ENCODE measurements at regions not wholly inside any gene's neighbourhood (a gene's known extent, or its start where the extent isn't known, plus 50 kb on each side); places are given as distances from the start of the nearest gene placed in this dataset.
A peak's percentile ranks its signal among the peaks of the same experiment; 100 is the strongest.
"Not testable (repeated sequence)": the region's sequence is repeated elsewhere in the genome, so short reads cannot be mapped to it uniquely, and the experiment has no call there.

GRCh38 chr12:91718326-91718725, 427.3 kb downstream of the BTG1 start:
- DNase-seq, result no peak

- no peak for DNase-seq
Observed at GRCh38 chr12:91717804-91718203, 427.8 kb downstream of the BTG1 start.

- not testable (repeated sequence) for DNase-seq
Observed at GRCh38 chr12:91711925-91712324, 433.7 kb downstream of the BTG1 start.

- DNase-seq, result no peak
Observed at GRCh38 chr12:91706466-91706865, 439.2 kb downstream of the BTG1 start.

- no peak for DNase-seq
Observed at GRCh38 chr12:91704446-91704845, 441.2 kb downstream of the BTG1 start.

GRCh38 chr12:91703491-91704283, 442.0 kb downstream of the BTG1 start:
- no peak for DNase-seq

- DNase-seq, result no peak
Observed at GRCh38 chr12:91702843-91703425, 442.7 kb downstream of the BTG1 start.

GRCh38 chr12:91695964-91696363, 449.7 kb downstream of the BTG1 start:
- no peak for DNase-seq

- not testable (repeated sequence) for DNase-seq
Observed at GRCh38 chr12:91695406-91695805, 450.2 kb downstream of the BTG1 start.

GRCh38 chr12:91690531-91690930, 455.1 kb downstream of the BTG1 start:
- no peak for DNase-seq

- peak; percentile 13 for DNase-seq
Observed at GRCh38 chr12:91687052-91688017, 458.3 kb downstream of the BTG1 start.

- no peak for DNase-seq
Observed at GRCh38 chr12:91685917-91686316, 459.7 kb downstream of the BTG1 start.

GRCh38 chr12:91681751-91682150, 463.9 kb downstream of the BTG1 start:
- no peak for DNase-seq

GRCh38 chr12:91680864-91681263, 464.8 kb downstream of the BTG1 start:
- no peak for DNase-seq

- DNase-seq, result no peak
Observed at GRCh38 chr12:91677556-91677955, 468.1 kb downstream of the BTG1 start.

GRCh38 chr12:91675401-91675800, 470.2 kb downstream of the BTG1 start:
- DNase-seq, result no peak

GRCh38 chr12:91672130-91672529, 473.5 kb downstream of the BTG1 start:
- DNase-seq, result no peak

- DNase-seq, result no peak
Observed at GRCh38 chr12:91667694-91668093, 478.0 kb downstream of the BTG1 start.

GRCh38 chr12:91663744-91664143, 481.1 kb upstream of the DCN start:
- no peak for DNase-seq

- DNase-seq, result no peak
Observed at GRCh38 chr12:91663310-91663709, 480.7 kb upstream of the DCN start.

GRCh38 chr12:91662021-91662420, 479.4 kb upstream of the DCN start:
- no peak for DNase-seq

- DNase-seq, result no peak
Observed at GRCh38 chr12:91657032-91657431, 474.4 kb upstream of the DCN start.

GRCh38 chr12:91655966-91656365, 473.3 kb upstream of the DCN start:
- DNase-seq, result no peak

GRCh38 chr12:91654087-91654486, 471.5 kb upstream of the DCN start:
- DNase-seq, result no peak

Measured in hematopoietic multipotent progenitor cell treated with erythropoietin and hydrocortisone succinate and interleukin-3 and kit ligand, for 6 days (in vitro differentiated cells).